GM19023 (cell line): ENCODE measurements at regions not wholly inside any gene's neighbourhood (a gene's known extent, or its start where the extent isn't known, plus 50 kb on each side); places are given as distances from the start of the nearest gene placed in this dataset.

Experiments used
- ATAC-seq: cut with Tn5 transposase; IDR thresholded peaks from one replicate; pipeline ENCODE4 v1.9.1; 2021; ENCODE audit warnings: mild to moderate bottlenecking, moderate library complexity; ENCODE audit not compliant: unreplicated experiment

DNA sequence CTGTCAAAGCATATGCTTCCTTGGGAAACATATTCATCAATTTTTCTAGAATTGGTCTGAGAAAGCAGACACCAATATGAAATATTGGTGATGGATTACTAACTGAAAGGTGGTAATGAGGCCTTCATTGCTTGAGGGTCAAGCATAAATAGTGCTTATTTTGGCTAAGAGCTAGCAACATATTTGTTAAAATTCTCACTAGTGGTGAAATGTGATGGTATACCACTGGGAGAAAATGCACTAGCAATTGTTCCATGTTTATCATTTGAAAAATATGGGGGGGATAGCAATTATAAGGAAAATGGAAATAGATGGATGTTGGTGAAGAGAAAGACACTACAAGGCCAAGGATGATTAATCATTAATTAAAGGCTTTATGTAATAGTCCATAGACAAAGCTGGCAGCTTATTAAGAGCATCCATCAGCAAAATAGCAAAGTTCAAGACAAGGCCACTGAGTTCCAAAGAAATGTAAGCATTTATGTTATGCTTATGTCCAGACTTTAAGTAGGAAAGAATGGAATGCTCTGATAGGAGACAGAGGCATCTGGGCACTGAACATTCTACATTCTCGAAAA is 253.7 kb upstream of the PRDM9 start:
- no peak for ATAC-seq

DNA sequence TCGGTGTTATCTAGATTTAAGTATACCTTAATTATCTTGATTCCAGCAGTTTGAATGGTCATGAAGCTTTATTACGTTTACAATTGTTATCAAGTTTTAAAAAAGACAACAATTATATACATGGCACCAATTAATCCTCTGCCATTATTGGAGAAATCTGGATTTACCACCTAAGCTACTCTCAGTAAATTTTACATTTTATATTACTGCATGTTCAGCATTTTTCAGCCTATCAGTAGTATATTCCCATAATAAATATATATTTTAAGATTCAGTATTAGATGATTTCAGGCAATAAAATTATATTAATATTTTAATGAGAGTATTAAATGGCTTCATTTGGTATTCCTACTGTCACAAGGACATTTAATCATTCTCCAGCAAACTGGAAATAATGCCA is 264.5 kb upstream of the PRDM9 start:
- ATAC-seq, result no peak

DNA sequence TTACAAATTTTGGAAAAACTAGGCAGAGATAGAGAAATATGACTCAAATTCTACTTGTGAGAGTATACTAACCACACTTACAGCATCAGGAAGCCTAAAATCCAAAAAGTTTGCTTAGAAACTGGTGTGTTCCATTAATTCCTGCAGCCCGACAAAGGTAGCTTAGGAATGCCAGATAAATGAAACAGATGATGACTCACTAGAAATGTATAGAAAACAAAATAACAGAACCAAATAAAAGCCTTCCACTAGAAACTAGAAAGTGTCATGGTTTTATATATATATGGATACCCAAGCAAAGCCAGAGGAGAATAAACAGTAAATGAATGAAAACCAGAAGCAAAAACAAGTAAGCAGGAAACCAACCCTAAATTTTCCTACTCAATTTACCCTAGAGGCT is 272.2 kb upstream of the PRDM9 start:
- no peak for ATAC-seq

DNA sequence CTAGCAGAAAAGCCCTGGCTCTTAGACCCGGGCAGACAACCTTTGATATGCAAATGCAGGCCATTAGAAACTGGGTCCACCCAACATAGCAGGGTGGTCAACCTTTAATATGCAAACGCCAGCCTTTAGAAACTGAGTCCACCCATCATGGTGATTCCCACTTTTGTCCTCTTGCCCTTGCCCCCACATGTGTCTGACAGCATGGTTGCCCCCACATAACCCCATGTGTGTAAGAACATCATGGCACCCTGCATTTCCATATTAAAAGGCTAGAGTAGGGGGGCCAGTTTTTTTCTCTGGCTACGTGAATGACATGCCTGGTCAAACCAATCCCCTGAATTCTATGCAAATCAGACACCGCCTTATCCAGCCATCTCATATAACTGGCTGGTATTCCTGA is 273.2 kb upstream of the PRDM9 start:
- ATAC-seq, result no peak

DNA sequence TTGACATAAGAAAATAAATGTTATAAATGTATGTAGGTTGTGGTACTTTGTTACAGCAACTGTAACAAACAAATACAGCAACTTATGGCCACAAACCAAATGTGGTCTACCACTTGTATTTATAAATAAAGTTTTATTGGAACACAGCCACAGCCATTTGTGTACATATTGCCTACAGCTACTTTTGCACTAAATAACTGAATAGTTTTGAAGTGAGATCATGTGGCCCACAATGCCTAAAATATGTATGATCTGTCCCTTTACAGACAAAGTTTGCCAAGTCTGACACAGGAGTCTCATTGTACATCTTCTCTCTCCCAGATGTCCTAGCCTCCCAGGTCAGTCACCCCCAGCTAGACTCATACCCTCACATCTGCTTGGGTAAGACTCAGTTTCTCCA is 283.6 kb upstream of the PRDM9 start:
- ATAC-seq, result no peak

DNA sequence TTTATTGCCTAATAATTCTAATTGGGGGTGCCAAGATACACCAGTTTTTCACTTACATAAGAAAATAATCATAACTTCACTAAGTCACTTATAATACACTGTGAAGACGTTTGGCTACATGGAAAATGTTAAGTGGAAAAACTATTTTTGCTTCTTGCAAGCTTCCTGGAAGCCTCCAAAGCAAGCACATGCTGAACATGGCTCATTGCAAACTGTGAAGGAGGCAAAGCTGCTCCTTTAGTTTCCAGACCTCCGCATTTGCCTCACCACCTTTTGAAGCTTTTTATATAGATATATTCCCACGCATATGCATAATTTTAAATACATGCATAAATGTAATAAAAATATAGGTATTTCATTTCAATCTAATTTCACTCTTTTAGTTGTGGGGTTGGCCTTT is 285.6 kb upstream of the PRDM9 start:
- ATAC-seq, result no peak

DNA sequence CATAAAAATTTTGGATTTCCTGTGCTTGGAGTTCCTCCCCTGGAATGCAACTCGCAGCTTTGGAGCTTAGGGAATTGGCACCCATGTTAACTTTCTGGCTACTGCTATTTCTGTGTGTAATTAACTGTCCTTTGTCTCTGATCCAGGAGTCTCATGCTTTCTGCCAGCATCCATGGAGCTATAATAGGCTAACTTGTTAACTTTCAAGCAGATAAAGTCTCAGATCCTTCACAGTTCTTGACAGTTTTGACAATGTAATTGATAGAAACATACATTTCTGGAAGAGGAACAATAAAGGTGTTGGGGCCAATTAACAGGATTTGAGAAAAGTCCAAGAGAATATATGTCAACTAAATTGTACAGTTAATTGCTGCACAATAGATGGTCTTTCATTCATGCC is 290.2 kb upstream of the PRDM9 start:
- no peak for ATAC-seq

DNA sequence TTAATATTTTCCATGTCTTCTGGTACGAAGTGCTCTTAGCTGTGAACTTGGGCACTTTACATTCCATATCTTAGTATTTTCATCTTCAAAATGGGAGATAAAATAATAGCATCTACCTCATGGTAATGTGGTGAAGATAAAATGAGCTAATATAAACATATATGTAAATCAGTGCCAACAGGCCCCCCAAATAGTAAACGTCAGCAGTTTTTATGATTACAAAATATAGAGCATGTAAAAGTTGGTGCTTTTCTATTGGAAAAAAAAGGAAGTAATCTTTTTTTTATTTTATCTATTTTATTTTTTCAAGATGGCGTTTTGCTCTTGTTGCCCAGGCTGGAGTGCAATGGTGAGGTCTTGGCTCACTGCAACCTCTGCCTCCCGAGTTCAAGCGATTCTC is 291.1 kb upstream of the PRDM9 start:
- no peak for ATAC-seq

DNA sequence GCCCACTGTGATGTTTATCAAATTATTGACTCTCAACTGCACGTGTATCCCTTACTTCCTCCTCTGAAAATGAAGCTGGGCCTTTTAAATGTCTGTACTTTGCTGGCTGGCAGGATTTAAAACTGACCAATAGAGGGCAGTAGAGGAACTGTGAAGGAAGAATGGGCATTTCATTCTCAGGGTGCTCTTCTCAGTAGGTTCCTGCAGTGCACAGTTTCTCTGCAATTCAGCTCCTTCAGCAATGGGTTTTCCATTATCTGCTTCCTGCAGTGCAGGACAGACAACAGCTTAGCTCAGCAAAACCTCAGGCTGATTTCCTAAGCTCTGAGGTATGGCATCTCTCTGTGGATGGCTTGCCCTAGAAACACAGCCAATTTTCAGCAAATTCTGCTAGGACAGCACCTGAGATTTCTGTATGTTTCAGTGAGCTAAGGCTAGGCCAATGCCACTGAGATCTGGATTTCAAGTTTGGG is 298.4 kb upstream of the PRDM9 start:
- peak; percentile 85 for ATAC-seq

DNA sequence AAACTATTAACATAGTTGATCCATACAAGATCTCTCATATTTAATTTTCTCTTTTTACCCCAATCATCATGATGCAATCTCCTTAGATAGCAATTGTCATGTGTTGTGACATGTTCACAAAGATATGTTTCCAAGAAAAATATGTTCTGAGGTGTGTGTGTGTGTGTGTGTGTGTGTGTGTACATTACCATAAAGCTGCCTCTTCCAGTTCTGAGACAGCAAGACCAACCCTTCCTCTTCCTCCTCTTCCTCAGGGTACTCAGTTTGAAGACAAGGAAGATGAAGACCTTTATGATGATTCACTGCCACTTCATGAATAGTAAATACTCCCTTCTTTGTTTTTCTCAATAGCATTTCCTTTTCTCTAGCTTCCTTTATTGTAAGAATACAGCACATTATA is 303.3 kb upstream of the PRDM9 start:
- ATAC-seq, result no peak

DNA sequence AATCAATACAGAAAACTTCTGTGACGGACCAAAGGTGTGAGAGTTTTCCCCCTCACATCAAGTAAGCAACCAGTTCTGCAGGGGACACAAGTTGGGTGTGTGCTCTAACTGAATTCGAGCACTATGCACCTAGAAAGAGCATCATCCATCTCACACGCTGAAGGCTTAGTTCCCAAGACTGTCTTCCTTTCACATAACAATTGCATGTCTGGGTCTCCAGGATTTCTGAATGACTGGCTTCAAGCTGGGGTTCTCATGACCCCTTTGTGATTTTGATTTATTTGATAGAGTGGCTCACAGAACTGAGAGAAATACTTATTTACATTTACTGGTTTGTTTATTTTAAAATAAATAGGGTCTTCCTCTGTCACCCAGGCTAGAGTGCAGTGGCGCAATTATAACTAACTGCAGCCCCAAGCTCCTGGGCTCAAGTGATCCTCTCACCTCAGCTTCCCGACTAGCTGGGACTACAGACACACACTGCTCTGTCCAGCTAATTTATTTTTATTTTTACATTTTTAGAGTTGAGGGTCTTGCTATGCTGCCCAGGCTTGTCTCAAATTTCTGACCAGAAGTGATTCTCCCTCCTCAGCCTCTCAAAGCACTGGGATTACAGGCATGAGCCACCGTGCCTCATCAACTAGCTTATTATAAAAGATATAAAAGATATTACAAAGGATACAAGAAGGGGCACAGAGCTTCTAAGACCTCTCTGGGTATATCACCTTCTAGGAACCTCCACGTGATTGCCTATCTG is 316.7 kb upstream of the CDH12 start:
- no peak for ATAC-seq

DNA sequence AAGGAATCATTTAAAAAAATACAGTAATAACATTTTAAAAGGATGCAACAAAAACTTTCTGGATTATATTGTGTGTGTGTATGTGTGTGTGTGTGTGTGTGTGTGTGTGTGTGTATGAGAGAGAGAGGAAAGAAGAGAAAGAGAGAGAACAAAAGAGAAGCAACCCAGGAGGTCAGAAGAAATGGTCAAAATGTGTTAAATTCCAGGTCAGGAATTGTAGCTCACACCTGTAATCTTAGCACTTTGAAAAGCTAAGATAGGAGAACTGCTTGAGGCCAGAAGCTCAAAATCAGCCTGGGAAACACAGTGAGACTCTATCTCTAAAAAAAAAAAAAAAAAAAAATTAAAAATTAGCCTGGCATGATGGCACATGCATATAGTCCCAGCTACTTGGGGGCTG is 311.8 kb upstream of the CDH12 start:
- ATAC-seq, result no peak

DNA sequence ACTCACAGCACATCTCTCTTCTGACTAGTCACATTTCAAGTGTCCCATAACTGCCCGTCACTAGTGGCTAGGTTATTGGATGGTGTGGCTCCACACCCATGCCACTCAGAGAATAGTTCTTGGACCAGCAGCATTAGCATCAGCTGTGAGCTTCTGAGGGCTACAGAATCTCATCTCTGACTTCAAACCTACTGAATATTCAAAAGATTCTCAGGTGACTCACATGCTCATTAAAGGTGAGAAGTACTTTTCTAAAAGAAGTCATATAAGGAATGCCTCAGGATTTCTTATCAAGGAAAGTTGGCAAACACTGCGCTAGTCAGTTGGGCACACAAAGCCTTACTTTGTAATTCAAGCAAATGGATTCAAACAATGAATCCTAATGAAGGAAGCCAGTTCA is 305.0 kb upstream of the CDH12 start:
- no peak for ATAC-seq

DNA sequence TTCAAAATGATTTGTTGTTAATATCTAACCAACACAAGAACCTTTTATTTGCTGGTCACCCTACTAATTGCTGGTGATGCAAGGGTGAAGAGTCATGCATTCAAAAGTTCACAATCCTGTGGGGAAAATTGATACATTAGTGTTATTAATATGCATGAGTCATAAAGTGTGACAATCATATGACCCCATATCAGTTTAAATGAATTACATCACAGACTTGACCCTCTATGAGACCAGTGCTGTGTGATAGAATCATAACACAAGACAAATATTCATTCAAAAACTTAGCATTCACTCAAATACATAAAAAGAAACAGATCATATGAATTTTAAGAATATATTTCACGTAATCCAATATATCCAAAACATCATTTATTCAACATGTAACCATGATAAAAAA is 304.6 kb upstream of the CDH12 start:
- no peak for ATAC-seq

DNA sequence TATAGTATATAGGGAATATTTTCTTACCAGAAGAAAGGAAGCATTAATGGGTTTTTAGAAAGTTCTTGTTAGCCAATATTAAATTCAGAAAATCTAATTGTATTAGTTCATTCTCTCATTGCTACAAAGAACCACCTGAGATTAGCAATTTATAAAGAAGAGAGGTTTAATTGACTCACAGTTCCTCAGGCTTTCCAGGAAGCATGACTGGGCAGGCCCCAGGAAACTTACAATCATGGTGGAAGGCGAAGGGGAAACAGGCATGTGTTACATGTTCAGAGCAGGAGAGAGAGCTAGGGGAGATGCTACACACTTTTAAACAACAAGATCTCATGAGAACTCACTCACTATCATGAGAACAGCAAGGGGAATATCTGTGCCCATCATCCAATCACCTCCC is 304.0 kb upstream of the CDH12 start:
- ATAC-seq, result no peak

DNA sequence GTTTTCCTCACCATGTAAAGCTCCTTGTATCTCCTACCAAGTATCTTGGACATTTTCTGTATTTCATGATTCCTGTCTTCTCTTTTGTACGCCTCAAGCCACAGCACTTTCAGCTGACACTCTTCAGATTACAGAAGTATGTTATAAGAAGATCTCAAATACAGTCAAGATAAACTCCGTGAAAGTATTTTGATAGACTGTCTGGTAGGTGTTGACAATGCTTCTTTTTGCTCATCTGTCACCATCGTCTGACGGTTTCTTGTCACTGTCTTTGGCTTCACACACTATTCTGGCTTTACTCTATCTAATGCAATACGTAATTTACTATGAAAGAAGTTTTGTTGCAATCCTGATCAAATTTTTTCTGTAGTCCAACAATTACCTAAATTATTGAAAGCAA is 294.5 kb upstream of the CDH12 start:
- ATAC-seq, result no peak

DNA sequence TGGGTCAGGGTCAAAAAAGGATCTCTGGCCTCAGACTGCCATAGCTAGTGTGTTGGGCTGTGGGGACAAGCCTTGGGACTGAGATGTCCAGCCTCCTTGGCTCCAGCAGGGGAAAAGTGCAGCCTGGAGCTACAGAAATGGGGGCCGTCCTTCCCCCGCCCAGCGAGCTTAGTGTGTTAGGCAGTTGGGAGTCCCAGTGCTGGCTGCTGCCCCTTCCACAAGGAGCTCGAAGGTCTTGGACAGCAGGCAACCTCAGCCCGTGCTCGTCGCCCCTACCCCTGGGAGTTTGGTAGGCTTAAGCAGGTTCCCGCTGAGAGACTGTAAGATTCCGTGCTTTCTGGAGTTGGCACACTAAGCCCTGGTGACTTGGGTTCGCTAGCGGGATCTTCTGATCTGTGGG is 293.0 kb upstream of the CDH12 start:
- ATAC-seq, result no peak

DNA sequence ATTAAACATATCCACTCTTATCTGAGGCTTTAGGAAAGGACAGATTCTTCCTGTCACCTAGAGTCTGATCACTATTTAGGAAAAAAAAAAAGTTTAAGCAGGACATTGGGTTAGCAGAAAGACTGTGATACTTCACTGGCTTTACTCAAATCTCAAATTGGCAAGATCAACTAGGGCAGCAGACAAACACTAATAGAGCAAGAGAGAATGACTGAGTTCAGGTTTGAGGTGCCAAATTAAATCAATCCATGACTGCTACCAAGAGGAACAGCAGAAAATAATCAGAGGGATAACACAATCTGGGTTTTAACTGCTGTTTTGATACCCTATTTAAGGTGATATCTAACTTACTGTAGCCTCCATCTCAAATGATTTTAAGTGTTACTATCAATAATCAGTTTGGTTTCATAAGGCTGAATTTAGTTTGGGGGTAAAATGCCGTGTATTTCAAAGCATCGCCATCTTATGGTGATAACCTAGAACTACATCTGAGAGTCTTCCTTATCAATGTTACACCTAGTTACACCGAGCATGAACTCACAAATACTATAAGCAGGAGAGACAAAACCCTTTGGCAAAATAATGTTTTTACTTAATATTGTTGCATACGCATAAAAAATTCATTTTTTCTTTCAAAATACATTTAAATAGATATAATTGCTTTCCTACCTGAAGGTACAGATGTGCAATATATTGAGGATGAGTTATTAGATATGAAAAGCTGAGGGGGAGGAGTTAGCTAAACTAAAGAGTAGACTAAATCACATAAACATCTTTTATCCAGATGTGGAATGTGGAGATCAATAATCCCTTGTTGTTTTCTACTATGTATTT is 286.4 kb upstream of the CDH12 start:
- no peak for ATAC-seq

DNA sequence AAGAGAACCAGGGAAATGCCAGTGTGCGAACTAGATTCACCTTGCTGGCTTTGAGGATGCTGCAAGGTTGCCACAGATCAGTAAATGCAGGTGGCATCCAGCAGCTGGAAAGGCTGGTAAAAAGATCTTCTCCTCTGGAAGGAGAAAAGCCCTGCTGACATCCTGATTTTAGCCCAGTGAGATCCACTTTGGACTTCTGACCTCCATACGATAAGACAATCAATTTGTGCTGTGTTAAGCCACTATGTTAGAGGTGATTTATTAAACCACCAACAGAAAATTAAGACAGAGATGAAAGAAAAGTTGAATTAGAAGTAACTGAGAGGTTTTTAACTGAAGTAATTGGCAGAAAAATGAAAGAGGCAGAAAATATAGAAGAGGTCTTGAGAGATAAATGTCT is 283.8 kb upstream of the CDH12 start:
- no peak for ATAC-seq

DNA sequence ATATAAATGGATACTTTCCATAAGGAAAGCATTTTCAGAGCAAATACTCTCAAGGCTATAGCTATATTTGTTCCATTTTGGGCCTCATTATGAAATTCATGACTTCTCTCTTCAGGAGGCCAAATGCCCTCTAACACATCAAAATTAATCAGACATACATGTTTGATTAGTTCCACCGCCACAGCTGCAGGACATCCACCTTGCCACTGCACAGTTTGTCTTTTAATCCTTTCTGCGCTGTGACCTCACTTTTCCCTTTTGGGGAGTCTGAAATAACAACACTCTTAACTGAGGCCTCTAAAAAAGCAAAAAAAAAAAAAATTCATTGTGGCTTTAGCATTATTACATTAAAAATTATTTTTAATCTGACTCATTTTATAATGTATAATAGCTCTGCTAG is 279.1 kb upstream of the CDH12 start:
- ATAC-seq, result no peak

DNA sequence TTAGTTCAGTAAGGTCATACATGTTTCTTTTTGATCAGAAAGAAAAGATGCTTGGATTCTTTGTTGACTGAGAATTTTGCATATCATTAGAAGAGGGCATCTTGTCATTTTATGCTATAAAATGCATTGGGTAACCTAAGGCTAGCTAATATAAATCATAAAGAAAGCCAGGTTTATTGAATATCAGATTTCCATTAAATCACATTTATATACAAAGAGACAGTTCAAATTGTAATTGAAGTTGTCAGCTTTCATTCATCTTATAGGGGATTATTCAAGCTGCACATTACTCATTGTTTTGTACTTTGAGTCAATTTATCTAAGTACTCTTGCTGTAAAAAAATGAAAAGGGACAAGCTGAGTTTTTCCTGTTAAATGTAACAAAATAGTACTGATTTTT is 259.1 kb upstream of the CDH12 start:
- ATAC-seq, result no peak

DNA sequence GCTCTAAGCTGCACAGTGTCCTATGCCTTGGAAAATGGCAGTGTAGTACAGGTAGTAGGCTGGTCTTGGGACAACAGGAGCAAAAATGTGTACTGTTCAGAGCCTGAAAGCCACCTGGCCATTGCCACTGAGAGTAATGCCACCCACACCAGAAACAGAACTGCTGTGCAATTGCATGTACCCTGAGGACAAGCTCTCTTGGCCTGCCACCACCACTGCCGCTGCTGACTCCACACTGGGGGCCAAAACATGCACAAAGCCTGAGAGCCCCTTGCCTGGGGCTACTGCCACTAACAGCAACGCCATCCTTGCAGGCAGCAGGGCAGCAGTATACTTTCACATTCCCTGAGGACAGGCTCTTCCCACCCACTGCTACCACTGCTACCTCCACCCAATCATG is 251.9 kb upstream of the CDH12 start:
- ATAC-seq, result no peak
